CD4-positive, alpha-beta T cell treated with Interferon alpha-2 for 1 hour (primary cell): ENCODE measurements at regions not wholly inside any gene's neighbourhood (a gene's known extent, or its start where the extent isn't known, plus 50 kb on each side); places are given as distances from the start of the nearest gene placed in this dataset.

Experiments
- DNase-seq, 2 donors: peaks; one replicate each; pipeline ENCODE4 v3.0.0-alpha.2; 2020 to 2022

DNA sequence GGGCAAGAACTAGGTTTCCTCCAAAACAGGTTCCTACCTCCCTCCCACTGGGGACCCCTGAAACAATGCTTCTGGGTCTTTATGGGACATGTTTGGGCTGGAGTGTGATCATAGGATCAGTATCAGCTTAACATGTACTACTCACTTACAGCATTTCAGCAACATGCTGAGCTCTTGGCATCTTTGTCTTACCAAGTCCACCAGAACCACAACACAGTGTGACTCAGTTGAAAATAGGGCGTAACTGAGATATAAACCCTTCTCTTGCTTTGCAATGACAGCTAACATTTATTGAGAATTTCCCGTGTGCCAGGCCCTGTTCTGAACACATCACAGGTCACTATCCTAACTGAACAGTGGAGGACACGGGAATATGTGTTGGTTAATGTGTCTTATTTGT is 218.5 kb upstream of the LNX1 start:
- DNase-seq = no peak

DNA sequence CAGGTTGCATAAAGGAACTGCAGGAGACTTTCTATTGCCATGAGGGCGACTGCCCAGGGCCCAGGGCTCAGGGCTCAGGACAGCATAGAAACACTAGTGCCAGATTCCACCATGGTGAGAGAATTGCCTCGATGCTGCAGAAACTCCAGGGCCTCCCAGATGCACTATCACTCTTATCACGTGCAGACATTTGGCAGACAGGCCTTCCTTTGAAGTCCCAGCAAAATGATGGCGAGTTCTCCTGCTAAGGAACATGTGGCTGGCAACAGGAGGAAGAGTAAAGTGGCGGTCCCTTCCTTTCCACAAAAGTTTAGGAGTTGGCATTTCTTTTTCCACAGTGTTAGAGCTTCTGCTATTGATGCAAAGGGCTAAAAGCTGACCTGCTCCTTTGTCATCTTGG is 214.0 kb upstream of the LNX1 start:
- DNase-seq = no peak

DNA sequence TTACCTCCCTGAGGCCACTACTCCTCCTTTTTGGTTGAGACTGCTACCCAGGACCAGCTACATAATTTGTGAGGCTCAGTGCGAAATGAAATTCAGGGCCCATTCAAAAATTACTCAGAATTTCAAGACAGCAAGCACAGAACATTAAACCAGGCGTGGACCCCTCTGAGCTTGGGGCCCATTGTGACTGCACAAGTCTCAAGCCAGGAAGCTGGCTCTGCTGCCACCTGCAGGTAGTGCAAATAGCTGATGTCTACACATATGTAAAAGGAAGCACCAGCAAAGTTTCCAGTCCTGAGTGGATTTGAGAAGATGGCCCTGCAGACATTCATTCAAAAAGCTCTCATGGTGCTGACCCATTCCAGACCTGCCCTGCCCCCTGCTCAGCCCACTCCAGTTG is 213.4 kb upstream of the LNX1 start:
- peak; percentile 3 to 17 for DNase-seq

DNA sequence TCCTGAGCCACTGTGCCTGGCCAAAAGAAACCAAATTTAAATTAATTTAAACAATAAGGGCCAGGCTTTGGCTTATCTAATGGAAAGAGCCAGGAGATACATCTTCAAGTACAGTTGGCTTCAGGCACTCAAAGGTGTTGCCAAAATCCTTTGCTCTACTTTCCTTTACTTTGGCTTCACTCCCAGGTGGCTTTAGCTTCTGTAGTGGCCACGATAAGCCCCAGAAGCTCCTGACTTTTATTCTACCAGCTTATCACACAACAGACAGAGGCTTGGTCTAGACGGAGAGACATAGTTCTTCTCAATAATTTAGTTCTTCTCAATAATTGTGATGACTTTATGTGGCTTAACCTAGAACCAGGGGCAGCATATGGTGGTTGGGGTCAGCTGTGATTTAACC is 211.2 kb upstream of the LNX1 start:
- no peak for DNase-seq

DNA sequence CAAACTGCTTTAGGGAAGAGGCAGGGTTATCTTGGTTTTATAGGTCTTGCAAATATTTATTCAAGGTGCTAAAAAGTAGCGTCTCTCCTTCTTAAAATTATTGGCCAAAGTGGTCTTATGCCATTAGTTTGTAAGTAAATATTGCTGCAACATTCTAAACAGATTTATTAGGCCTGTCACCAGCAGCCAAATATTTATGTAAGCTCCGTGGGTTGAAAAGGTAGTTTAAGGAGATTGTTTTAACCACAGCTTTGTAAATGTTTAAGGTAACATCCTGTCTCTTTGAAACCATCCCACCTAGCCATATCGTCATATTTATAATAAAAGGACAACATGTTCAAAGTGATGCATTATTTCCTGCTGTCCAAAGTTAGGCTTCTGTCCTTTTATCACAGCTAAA is 210.1 kb upstream of the LNX1 start:
- no peak for DNase-seq

DNA sequence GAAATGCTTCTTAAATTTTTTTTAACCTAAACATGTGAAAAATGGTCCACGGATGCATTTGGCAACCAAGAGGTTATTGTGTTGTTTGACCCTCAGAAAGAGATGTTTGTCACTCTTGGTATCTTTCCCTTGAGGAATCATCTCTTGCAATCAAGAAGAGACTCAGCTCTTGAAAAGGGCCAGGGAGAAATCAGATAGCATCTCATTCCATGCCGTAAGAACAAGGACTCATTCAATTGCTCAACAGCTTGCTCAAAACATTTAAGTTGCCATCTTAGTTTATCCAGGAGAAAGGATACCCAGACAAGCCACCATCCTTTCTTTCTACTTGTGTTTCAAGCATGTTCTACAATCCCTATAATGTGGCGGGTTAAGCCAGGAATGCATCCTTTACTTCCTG is 209.5 kb upstream of the LNX1 start:
- DNase-seq = no peak

DNA sequence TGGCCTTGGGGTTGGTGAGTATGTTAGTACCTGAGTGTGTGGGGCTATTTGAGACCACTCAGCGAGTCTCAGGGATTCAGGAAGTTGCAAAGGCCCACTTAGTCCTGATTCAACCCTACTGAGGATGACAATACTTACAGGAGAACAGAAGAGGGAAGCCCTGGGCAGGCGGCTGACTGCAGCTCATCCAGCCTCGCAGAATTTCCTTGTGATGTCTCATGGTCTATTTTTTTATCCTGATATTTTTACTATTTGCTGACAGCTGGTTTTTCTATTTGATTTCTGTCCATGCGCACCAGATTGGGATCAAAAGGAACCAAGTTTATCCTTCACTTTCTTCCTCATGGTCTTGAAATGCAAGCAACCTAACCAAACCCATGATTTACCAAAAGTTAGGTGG is 201.8 kb upstream of the LNX1 start:
- DNase-seq = no peak

DNA sequence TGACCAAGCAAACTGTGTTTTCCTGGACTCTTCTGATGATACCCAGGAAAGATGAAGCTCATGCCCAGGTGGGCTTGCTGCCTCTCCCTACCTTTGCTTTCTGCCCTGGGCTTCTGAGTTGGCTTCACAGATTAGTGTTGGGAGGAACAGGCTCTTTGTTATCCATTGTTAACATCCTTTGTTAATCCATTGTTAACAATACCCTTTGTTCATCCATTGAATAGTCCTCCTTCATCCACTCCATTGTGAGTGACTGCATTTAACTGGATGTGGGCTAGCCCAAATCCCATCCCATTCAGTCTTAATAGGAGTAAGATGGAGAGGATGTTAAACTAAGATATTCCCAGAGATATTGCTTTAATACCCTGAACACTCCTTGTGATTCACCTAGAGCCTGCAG is 199.0 kb upstream of the LNX1 start:
- DNase-seq = no peak

DNA sequence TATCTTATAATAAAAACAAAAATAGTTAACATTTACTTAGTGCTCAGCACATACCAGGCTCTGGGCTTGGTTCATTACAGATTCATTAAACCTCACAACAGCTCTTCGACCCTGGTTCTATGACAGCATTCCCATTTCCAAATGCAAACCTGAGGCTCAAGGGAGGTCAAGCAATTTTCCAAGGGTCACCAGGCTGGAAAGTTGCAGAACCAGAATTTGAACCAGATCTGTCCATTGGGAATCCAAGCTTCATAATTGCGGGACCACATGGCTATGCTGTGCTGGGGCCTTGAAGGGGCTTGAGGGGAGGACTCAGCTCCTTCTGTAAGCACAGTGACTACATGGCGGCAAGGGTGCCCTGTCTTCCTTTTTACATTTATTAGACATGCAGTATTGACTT is 197.3 kb upstream of the LNX1 start:
- DNase-seq = no peak

DNA sequence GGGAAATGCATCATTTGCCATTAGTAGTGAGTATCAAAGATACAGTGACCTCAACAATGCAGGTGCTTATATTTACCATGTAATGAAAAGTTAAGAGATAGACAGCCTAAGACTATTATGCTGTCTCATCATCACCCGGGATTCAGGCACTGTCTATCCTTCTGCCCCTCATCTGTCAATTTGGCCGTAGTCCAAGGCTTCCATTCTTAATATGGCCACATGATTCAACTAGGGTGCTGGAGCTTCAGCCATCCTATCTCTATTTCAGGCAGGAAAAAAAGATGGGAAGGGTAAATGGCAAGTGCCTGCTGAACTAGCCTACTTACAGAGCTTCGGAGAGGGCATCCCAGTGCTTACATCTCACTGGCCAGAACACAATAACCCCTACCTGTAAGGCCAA is 196.7 kb upstream of the LNX1 start:
- DNase-seq = no peak

DNA sequence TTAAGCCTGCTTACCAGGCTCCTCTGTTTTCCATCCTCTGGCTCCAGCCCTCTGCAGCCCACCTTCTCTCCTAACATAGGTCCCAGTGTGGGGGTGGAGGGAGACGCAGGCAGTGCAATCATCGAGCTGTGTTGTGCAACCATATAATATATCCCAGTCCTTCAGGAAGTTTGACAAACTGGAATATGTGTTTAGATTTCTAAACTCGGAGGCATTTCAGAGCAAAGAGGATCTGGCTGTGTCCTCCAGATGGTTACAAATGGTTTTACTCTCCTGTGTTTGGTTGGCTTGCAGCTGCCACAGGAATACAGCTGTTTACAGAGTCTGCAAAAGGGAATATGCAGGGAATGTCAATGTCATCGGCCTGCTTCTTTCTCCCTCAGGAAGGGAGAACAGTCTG is 195.3 kb upstream of the LNX1 start:
- DNase-seq = no peak

DNA sequence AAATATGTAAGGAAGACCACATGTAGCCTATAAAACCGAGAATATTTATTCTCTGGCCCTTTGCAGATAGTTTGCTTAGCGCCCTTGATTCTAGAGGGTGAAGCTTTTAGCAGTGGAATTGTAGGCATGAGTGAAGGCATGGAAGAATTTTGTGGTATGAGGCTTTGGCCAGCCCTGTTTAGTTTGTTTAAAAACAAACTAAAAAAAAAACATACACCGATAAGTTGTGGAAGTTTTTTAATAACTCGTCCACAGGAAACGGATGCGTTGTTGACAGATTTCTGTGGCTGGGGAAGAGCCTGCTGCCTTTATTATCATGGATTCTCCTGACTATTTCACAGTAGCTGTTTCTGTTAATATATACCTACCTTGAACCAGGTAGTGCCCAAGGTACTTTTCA is 194.7 kb upstream of the LNX1 start:
- no peak for DNase-seq

DNA sequence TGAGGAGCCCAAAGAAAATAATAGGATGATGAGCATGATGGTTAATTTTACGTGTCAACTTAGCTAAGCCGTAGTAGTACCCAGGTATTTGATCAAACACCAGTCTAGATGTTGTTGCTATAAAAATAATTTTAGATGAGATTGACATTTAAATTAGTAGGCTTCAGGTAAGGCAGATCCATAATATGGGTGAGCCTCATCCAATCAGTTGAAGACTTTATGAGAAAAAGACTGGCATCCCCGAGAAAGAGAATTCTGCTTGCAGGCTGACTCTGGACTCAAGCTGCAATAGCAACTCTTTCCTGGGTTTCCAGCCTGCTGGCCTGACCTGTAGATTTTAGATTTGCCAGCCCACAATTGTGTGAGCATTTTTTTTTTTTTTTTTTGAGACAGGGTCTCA is 192.8 kb upstream of the LNX1 start:
- no peak for DNase-seq

DNA sequence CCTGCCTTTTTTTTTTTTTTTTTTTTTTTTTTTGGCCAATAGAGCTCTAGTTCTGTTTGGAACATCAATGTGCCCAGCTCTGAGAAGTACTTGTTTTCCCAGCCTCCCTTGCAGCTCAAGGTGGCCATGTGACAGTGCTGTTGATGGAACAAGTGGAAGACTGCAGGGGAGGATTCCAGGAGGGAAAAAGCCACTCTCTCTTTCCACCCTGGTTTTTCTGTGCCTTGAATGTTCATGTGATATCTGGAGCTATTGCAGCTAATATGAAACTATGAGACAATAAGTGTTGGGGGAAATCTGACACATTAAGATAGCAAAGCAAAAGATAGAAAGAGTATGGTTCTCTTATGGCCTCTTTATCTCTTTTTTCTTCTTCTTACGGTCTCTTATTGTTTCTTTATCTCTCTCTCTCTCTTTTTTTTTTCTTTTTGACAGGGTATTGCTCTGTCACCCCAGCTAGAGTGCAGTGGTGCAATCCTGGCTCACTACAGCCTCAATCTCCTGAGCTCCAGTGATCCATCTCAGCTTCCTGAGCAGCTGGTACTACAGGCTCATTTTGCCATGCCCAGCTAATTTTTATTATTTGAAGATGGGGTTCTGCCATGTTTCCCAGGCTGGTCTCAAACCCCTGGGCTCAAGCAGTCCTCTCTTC is 192.0 kb upstream of the LNX1 start:
- DNase-seq = no peak

DNA sequence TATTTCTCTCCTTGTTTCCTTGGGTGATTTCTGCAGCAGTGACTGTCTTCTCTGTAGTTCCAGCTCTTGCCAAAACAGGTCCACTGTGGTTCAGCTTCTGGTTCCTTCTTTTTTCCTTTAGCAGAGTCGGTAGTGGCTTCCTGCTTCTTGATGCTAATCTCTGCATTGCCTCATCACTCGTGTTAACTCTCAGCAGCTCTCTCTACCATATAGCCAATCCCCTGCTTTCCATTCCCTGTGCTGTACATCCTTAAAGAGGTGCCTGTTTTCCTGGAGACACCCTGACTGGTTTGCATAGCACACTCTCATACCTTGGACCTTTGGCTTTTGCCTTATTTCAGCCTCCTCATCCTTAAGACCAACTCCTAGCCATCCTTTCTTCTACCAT is 191.2 kb upstream of the LNX1 start:
- DNase-seq = no peak

DNA sequence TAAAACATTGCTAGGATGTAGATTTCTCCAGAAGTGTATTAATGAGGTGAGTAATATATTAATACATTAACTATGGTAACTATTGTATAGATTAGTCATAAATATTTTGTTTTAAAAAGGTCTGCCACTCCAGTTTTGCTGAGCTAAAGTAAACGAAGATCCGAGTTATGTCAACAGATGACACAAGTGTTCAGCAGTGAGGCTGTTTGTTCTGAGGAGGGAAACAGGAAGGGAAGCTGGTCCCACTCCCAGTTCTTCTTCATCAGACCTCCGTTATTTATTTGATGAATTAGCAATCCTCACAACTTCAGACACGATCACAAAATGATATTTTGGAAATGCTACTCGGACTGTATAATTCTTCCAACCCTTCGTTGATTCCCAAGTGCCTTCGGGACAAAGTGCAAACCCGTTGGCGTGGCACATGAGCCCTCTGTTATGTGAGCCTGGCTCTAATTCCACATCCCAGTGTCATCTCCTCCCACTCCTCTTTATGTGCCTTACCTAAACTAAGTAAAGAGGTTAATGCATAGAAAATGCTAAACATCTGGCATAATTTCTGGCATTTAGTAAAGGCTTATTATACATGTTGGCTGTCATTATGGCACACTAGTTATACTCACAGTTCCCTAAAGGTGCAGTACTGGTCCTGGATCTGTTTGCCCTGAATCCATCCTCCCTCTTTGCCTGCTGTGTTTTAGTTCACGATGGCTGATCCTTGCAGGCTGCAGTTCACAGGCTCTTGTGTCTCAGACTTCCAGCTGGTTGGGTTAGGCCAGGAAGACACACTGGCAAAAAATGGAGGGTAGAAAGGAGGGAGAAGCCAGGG is 190.6 kb upstream of the LNX1 start:
- DNase-seq = no peak

DNA sequence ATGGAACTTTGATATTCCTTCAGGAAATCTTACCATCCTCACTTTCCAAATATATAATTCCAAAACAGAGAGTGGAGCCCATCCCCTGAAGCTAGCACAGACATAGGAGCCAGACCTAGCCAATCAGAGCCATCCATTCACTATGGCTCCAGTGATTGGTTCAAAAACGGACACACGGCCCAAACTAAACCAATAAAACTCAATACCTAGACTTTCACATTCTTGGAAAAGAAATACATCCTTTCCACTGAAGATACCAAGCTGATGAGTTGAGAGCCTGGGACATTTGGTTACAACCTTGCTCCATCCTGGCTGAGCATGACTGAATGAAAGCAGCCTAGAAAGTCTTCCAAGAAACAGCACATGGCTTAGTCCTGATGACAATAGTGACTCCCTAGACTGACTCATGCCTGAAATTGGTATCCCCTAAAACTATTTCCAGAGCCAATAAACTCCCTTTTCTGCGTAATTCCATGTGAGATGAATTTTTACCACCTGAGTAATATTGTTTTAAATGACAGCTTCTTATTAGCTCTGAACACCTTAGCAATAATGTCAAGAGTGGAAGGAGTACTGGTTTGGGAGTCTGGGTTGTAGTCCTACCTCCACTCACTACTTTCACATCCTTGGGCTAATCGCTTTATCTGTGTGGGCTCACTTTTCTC is 189.6 kb upstream of the LNX1 start:
- no peak for DNase-seq

DNA sequence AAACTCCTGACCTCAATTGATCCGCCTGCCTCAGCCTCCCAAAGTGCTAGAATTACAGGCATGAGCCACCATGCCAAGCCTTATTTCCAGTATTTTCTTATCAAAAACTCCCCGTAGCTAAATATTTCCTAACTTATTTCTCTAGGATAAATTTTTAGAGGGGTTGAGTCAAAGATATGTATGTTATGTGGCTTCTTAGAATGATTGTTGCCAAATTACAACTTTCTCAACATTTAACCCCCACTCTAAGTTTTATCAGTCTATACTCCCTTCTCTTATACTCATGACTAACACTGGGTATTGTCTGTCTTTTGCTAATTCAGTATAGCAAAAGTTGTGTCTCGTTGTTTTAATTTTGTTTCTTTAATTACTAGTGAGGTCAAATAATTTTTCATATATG is 187.7 kb upstream of the LNX1 start:
- no peak for DNase-seq

DNA sequence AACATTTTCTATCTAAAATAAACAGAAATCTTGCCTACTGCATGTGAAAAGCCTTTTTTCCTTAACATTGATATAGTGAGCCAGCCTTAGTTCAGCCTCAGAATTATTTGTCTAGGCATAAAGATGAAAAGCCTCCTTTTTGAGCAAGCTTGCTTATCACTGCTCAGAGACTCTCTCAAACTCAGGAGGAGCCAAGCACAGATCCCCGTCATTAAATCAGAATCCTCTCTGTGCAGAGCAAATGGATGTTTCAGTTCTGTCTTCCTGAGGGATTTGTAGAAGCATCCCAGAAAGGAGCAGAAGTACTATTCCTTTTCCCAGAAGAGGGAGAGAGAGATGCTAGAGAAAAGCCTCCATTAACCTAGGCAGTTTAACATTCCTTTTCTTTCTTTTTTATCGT is 186.9 kb upstream of the LNX1 start:
- no peak for DNase-seq

DNA sequence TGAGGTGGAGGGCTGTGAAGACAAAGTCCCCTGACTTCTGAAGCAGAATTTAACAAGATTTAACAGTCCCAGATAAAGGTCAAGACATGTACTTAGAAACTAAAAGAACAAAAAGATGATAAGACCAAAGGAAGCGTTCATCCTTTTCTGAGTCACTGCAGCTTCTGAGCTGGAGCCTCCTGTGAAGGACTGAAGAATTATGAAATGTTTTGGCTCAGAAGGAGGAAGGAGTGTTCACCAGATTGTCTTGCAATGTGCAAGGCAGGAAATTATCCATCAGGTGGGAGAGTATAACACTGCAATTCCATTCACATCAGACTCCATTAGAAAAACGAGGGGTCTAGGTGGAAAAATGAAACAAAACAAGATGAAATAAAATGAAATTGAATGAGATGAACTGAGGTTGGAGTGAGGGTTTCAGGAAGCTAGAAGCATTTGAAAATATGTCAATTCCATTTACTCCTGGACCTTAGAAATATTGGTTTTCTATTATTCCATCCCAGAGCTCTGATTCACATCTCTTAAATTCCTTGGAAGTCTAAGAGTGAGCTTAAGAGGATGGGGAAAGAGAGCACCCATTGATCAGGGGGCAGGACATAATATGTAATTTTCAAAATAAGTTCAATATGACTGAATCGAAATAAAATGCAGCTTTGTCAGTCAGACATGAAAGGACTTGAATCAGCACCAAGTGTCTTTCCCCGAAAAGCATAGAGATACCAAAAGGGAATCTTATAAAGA is 186.1 kb upstream of the LNX1 start:
- no peak for DNase-seq

DNA sequence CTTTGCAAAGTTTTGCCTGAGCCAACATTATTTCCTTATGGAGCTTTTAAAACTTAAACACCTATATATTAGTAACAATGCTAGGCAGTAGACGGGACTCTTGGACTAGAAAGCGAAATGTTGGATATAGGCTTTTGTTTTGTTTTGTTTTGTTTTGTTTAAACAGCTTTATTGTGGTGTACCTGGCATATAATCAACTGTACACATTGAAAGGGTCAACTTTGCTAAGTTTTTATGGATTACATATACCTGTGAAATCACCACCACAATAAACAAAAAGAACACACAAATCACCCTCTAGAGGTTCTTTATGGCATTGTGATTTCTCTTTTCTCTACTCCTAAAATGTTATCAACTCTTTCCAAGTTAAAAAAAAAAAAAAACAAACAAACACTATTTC is 184.9 kb upstream of the LNX1 start:
- DNase-seq = no peak

DNA sequence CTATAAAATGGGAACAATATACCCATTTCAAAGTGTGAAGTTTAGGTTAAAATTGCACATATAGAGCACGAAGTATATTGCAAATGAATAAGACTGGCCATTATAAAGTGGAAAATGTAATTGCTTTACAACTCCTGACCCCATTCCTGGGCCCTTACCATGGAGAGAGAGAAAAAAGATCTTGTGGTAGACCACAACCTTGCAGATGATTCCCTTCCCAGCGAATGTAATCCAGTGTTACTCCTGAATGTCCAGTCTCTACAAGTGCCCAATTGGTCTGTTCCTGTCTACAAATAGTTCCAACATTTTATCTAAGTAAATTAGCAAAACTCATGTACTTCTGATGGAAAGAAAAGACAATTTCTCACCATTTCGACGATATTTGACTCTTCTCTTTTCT is 184.1 kb upstream of the LNX1 start:
- no peak for DNase-seq

DNA sequence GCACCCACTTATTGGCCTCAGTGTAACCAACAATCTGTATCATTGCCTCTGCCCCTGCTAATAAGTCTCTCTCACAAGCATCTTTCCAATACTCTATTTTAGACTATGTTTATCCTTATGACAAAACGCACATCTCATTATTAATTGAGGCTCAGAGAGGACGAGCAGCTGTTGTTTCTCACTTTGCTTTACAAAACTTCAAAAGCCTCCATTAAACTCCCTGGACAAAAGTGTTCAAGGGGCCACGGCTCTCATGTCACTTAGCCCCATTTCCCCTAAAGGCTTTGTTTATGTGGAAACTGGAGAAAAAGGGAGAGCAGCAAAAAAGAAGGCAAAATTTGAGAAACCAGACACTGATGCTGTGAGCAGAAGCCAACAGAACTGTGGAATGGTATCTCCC is 180.0 kb upstream of the LNX1 start:
- no peak for DNase-seq

DNA sequence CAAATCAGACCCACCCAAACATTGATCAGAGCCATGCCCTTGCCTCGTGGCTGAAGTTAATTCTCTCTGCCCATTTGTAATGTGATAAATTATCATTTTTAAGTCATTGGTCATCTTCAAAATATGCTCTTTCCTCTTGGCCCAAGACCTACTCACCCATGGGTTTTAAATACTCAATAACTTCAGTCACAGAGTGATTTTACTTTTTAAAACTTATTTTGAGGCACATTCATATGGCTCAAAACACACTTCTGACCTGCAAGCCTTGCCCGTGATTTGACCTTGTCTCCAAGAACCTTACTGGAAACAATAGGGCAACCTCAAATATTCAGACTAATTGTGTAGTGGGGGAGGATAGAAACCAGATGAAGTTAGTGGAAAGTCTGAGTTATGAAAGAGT is 176.2 kb upstream of the LNX1 start:
- no peak for DNase-seq
